Adrenal gland (tissue), 5 donors: ENCODE measurements at regions not wholly inside any gene's neighbourhood (a gene's known extent, or its start where the extent isn't known, plus 50 kb on each side); places are given as distances from the start of the nearest gene placed in this dataset.

ENCODE experiments used
- CTCF ChIP-seq, 6 experiments: fragments of 450-650 bp in 4 of 6; fragments of 200-600 bp in 2 of 6; sonication (generic) in 1 of 6; IDR thresholded peaks; 1 replicate in 5 of 6; 2 replicates in 1 of 6; pipeline versions ENCODE4 v1.5.1 to v1.8.0; 2016 to 2021; ENCODE audit warnings: antibody characterized with exemption in 6 of 6, mild to moderate bottlenecking in 2 of 6, moderate library complexity in 1 of 6
- POLR2A ChIP-seq, 2 donors: fragments of 450-650 bp; IDR thresholded peaks; one replicate each; pipeline ENCODE4 v1.6.1; 2017; ENCODE audit warnings: antibody characterized with exemption in 2 of 2, mild to moderate bottlenecking in 2 of 2, moderate library complexity in 1 of 2
- donor health status: DM: no; HTN: no; CAD: no.

GRCh38 chr20:11168026-11168425 is 494.2 kb upstream of the JAG1 start:
- TF ChIP-seq CTCF (IDR thresholded peaks at IDR 0.05) (no peak), POLR2A (IDR thresholded peaks at IDR 0.05) (no peak)
